ENCODE measurements at regions not wholly inside any gene's neighbourhood (a gene's known extent, or its start where the extent isn't known, plus 50 kb on each side); places are given as distances from the start of the nearest gene placed in this dataset.

GRCh38 chr4:14064984-14065383, 437.5 kb upstream of the BOD1L1 start:
- Histone ChIP-seq H3K79me2 (ENCODE audit: low read depth) (no peaks in the 10 kb centered on the region), H3K9me2 (ENCODE audit: insufficient read depth) (no peaks in the 10 kb centered on the region), H3K27me3 (ENCODE audit: insufficient read depth, low read depth) (no peaks in the 10 kb centered on the region), H3K4me2 (no peak overlapping the region), H3K9me3 (ENCODE audit: insufficient read depth, low read depth) (no peaks in the 10 kb centered on the region; the same call in 1 of the 2 replicates), H2AFZ (no peak overlapping the region), H3K36me3 (ENCODE audit: low read depth) (no peaks in the 10 kb centered on the region), H3K27ac (no peak overlapping the region), H4K20me1 (ENCODE audit: insufficient read depth) (no peaks in the 10 kb centered on the region), H3K4me3 (no peak overlapping the region), H3F3A (ENCODE audit: insufficient read depth, low read depth) (no peaks in the 10 kb centered on the region), H3K4me1 (replicated peaks; ENCODE audit: insufficient read depth) (no peaks in the 10 kb centered on the region)
- intact Hi-C loops (cut with micrococcal nuclease; ENCODE audit: unreplicated experiment), result no loop called here
- POLR2A ChIA-PET (ENCODE audit: unreplicated experiment), result no interaction called here
- DNase-seq, result no peak
- CTCF ChIA-PET, result no interaction called here
- no TSS peak for BruUV-seq (replicated peaks)
- TF ChIP-seq CTCF (conservative IDR thresholded peaks at IDR 0.05) (no peak), EZH2 (IDR thresholded peaks at IDR 0.05; ENCODE audit: low read depth) (no peak)

- H2AFZ ChIP-seq, result no peak overlapping the region
- H3K9me3 ChIP-seq (ENCODE audit: insufficient read depth, low read depth), result no peaks in the 10 kb centered on the region; the same call in 1 of the 2 replicates
- no peaks in the 10 kb centered on the region for H3K36me3 ChIP-seq (ENCODE audit: low read depth)
- no peaks in the 10 kb centered on the region for H3F3A ChIP-seq (ENCODE audit: insufficient read depth, low read depth)
- H3K27ac ChIP-seq, result no peak overlapping the region
- no peaks in the 10 kb centered on the region for H4K20me1 ChIP-seq (ENCODE audit: insufficient read depth)
- intact Hi-C loops (cut with micrococcal nuclease; ENCODE audit: unreplicated experiment), result no loop called here
- BruUV-seq (replicated peaks), result no TSS peak
- H3K4me1 ChIP-seq (replicated peaks; ENCODE audit: insufficient read depth), result no peaks in the 10 kb centered on the region
- no peak for TF ChIP-seq CTCF (conservative IDR thresholded peaks at IDR 0.05)
- TF ChIP-seq EZH2 (IDR thresholded peaks at IDR 0.05; ENCODE audit: low read depth), result no peak
- no peak overlapping the region for H3K4me2 ChIP-seq
- H3K27me3 ChIP-seq (ENCODE audit: insufficient read depth, low read depth), result no peaks in the 10 kb centered on the region
- ChIA-PET POLR2A (ENCODE audit: unreplicated experiment) (no interaction called here), CTCF (no interaction called here)
- no peak overlapping the region for H3K4me3 ChIP-seq
- no peaks in the 10 kb centered on the region for H3K9me2 ChIP-seq (ENCODE audit: insufficient read depth)
- DNase-seq, result no peak
- no peaks in the 10 kb centered on the region for H3K79me2 ChIP-seq (ENCODE audit: low read depth)
Measured at GRCh38 chr4:14065406-14065805, 437.9 kb upstream of the BOD1L1 start.

GRCh38 chr4:14066979-14067378, 439.5 kb upstream of the BOD1L1 start:
- no peak for DNase-seq
- no TSS peak for BruUV-seq (replicated peaks)
- ChIA-PET CTCF (no interaction called here), POLR2A (ENCODE audit: unreplicated experiment) (no interaction called here)
- H3K27ac ChIP-seq, result no peak overlapping the region
- no peaks in the 10 kb centered on the region for H3F3A ChIP-seq (ENCODE audit: insufficient read depth, low read depth)
- H4K20me1 ChIP-seq (ENCODE audit: insufficient read depth), result no peaks in the 10 kb centered on the region
- H3K9me3 ChIP-seq (ENCODE audit: insufficient read depth, low read depth), result no peaks in the 10 kb centered on the region; the same call in 1 of the 2 replicates
- no peak overlapping the region for H3K4me2 ChIP-seq
- H3K36me3 ChIP-seq (ENCODE audit: low read depth), result no peaks in the 10 kb centered on the region
- intact Hi-C loops (cut with micrococcal nuclease; ENCODE audit: unreplicated experiment), result no loop called here
- H3K9me2 ChIP-seq (ENCODE audit: insufficient read depth), result no peaks in the 10 kb centered on the region
- H3K4me1 ChIP-seq (replicated peaks; ENCODE audit: insufficient read depth), result no peaks in the 10 kb centered on the region
- H3K27me3 ChIP-seq (ENCODE audit: insufficient read depth, low read depth), result no peaks in the 10 kb centered on the region
- H3K4me3 ChIP-seq, result no peak overlapping the region
- TF ChIP-seq CTCF (conservative IDR thresholded peaks at IDR 0.05), result no peak
- no peak for TF ChIP-seq EZH2 (IDR thresholded peaks at IDR 0.05; ENCODE audit: low read depth)
- H2AFZ ChIP-seq, result no peak overlapping the region
- H3K79me2 ChIP-seq (ENCODE audit: low read depth), result no peaks in the 10 kb centered on the region
